KMS-11 (cell line): ENCODE measurements at regions not wholly inside any gene's neighbourhood (a gene's known extent, or its start where the extent isn't known, plus 50 kb on each side); places are given as distances from the start of the nearest gene placed in this dataset.

Source experiments
- H2AFZ ChIP-seq: fragments of 200-600 bp; sonication (generic); 2 replicates; pipeline ENCODE4 v1.6.1; 2016; ENCODE audit warnings: antibody characterized with exemption, mixed run types, low read depth
- H3K27ac ChIP-seq: fragments of 200-600 bp; sonication (generic); 2 replicates; pipeline ENCODE4 v1.6.1; 2016; ENCODE audit warnings: mild to moderate bottlenecking, mixed run types
- H3K27me3 ChIP-seq: fragments of 200-600 bp; sonication (generic); 2 replicates; pipeline ENCODE4 v1.6.1; 2017; ENCODE audit warnings: mild to moderate bottlenecking, low read depth, mixed run types, moderate library complexity; ENCODE audit not compliant: insufficient read depth
- H3K36me3 ChIP-seq: fragments of 200-600 bp; sonication (generic); 2 replicates; pipeline ENCODE4 v1.6.1; 2017; ENCODE audit warnings: mild to moderate bottlenecking, mixed run types; ENCODE audit not compliant: insufficient read depth
- H3K4me1 ChIP-seq: fragments of 200-600 bp; sonication (generic); 2 replicates; pipeline ENCODE4 v1.6.1; 2016; ENCODE audit warnings: mild to moderate bottlenecking, low read depth, mixed run types; ENCODE audit not compliant: poor library complexity, severe bottlenecking
- H3K4me2 ChIP-seq: fragments of 200-600 bp; sonication (generic); 2 replicates; pipeline ENCODE4 v1.7.0; 2016; ENCODE audit warnings: mild to moderate bottlenecking, mixed run types
- H3K4me3 ChIP-seq: fragments of 200-600 bp; sonication (generic); IDR thresholded peaks from 2 replicates; pipeline ENCODE4 v1.6.1; 2017; ENCODE audit warnings: low read depth, low read length, mixed read lengths; ENCODE audit not compliant: insufficient read depth
- H3K79me2 ChIP-seq: fragments of 200-600 bp; sonication (generic); 2 replicates; pipeline ENCODE4 v1.6.1; 2016; ENCODE audit warnings: low read depth, mixed run types; ENCODE audit not compliant: insufficient read depth
- H3K9ac ChIP-seq: fragments of 200-600 bp; sonication (generic); 2 replicates; pipeline ENCODE4 v1.6.1; 2016; ENCODE audit warnings: mild to moderate bottlenecking, mixed run types
- H4K20me1 ChIP-seq: fragments of 200-600 bp; sonication (generic); 2 replicates; pipeline ENCODE4 v1.6.1; 2016; ENCODE audit warnings: mild to moderate bottlenecking, mixed run types; ENCODE audit not compliant: insufficient read depth
- TF ChIP-seq, protein P1 (sequence below): fragments of 200-600 bp; sonication (generic); conservative IDR thresholded peaks from 2 replicates; pipeline ENCODE4 v1.6.1; 2017; ENCODE audit warnings: low read depth, mild to moderate bottlenecking, antibody characterized with exemption, low read length, moderate library complexity, mixed read lengths

DNA sequence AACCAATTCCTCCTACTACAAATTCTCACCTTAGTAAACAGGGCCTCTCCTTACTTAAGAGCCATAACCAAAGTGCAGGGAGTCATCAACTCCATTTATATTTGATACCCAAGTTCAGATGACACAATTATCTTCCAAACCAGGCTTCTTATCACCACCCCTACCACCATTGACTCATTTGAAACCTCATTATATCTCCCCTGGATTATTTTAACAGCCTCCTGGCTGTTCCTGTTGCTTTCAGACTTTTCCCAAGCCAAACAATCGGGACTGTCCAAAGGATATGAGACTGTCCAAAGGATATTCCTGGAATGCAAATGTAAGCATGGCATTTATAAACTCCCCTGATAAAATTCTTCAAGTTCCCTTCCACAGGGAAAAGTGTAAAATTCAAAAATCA, 394.3 kb downstream of the MAFB start:
- Histone ChIP-seq H3K79me2 (no peaks in the 10 kb centered on the region), H3K27me3 (no peaks in the 10 kb centered on the region), H3K4me3 (no peak overlapping the region), H3K36me3 (no peaks in the 10 kb centered on the region), H2AFZ (no peak overlapping the region), H3K4me1 (no peaks in the 10 kb centered on the region), H3K9ac (no peak overlapping the region), H4K20me1 (no peaks in the 10 kb centered on the region), H3K27ac (no peak overlapping the region), H3K4me2 (no peak overlapping the region)
- TF ChIP-seq, protein P1, sequence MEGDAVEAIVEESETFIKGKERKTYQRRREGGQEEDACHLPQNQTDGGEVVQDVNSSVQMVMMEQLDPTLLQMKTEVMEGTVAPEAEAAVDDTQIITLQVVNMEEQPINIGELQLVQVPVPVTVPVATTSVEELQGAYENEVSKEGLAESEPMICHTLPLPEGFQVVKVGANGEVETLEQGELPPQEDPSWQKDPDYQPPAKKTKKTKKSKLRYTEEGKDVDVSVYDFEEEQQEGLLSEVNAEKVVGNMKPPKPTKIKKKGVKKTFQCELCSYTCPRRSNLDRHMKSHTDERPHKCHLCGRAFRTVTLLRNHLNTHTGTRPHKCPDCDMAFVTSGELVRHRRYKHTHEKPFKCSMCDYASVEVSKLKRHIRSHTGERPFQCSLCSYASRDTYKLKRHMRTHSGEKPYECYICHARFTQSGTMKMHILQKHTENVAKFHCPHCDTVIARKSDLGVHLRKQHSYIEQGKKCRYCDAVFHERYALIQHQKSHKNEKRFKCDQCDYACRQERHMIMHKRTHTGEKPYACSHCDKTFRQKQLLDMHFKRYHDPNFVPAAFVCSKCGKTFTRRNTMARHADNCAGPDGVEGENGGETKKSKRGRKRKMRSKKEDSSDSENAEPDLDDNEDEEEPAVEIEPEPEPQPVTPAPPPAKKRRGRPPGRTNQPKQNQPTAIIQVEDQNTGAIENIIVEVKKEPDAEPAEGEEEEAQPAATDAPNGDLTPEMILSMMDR: no peak

DNA sequence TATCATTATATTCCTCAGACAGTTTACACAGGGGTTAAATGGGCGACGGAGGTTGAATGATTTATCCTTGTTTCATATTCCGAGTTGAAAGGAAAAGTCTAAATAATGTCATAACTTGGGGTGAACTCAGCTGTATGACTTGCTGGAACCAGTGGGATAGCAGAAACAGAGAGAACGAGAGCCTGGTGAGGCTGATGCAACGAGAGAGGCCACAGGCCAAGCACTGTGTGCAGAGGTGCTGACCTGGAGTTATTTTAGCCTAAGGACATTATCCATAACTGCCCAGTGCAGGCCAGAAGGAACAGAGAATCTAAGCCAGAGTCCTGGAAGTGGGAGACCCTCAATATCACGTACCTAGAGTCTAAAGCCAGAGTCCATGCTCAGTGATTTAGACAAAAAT, 394.9 kb downstream of the MAFB start:
- Histone ChIP-seq H3K27ac (no peak overlapping the region), H2AFZ (no peak overlapping the region), H3K27me3 (no peaks in the 10 kb centered on the region), H3K4me3 (no peak overlapping the region), H3K36me3 (no peaks in the 10 kb centered on the region), H3K4me1 (no peaks in the 10 kb centered on the region), H3K9ac (no peak overlapping the region), H4K20me1 (no peaks in the 10 kb centered on the region), H3K4me2 (no peak overlapping the region), H3K79me2 (no peaks in the 10 kb centered on the region)
- TF ChIP-seq, protein P1: no peak

- H3K4me1 ChIP-seq: no peaks in the 10 kb centered on the region
- H3K9ac ChIP-seq: no peak overlapping the region
- no peak overlapping the region for H3K4me3 ChIP-seq
- H3K79me2 ChIP-seq: no peaks in the 10 kb centered on the region
- TF ChIP-seq, protein P1: no peak
- H3K4me2 ChIP-seq: no peak overlapping the region
- H2AFZ ChIP-seq: no peak overlapping the region
- H3K27me3 ChIP-seq: no peaks in the 10 kb centered on the region
- H4K20me1 ChIP-seq: no peaks in the 10 kb centered on the region
- no peaks in the 10 kb centered on the region for H3K36me3 ChIP-seq
- no peak overlapping the region for H3K27ac ChIP-seq
Observed at GRCh38 chr20:40293740-40294139, 395.3 kb downstream of the MAFB start.

DNA sequence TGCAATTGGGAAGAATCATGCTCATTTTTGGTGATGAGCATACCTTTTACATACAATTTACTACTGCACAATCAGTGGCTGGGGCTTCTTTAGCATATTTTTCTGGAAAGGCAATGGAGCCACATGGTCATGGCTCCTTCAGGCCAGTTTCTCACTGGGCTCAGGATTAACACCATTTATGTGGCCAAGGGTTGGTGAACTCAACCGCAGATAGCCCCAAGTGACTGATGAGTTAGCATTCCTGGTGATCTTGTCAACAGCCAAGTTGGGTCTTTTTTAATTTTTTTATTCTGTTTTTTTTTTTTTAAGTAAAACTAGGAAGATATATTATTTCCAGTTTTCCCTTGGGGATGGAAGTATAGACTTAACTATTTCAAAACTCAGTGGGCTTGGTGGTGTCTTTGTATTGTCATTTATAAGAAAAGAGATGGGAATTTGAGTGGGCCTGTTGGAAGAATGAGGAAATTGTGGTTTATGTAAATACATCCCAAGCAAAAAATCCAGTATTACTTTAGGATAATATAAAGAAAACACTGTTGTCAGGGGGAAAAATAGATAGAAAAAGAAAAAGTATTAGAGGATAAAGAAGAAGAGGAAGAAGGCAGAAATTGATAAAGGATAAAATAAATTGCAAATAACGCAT, 397.4 kb downstream of the MAFB start:
- Histone ChIP-seq H3K4me1 (no peaks in the 10 kb centered on the region), H3K9ac (no peak overlapping the region), H3K36me3 (no peaks in the 10 kb centered on the region), H3K4me2 (no peak overlapping the region), H4K20me1 (no peaks in the 10 kb centered on the region), H3K27ac (no peak overlapping the region), H3K4me3 (no peak overlapping the region), H3K27me3 (no peaks in the 10 kb centered on the region), H2AFZ (no peak overlapping the region), H3K79me2 (no peaks in the 10 kb centered on the region)
- TF ChIP-seq, protein P1: no peak
